ENCODE measurements at regions not wholly inside any gene's neighbourhood (a gene's known extent, or its start where the extent isn't known, plus 50 kb on each side); places are given as distances from the start of the nearest gene placed in this dataset.

- TF ChIP-seq ZNF384 (IDR thresholded peaks at IDR 0.05): no peak
- TF ChIP-seq BHLHE40 (IDR thresholded peaks at IDR 0.05; ENCODE audit: borderline replicate concordance): no peak
- TF ChIP-seq SP1 (IDR thresholded peaks at IDR 0.05): no peak
- no peak for TF ChIP-seq ELF4 (IDR thresholded peaks at IDR 0.05)
- TF ChIP-seq NFRKB (IDR thresholded peaks at IDR 0.05): no peak
- no peak for TF ChIP-seq TARDBP (IDR thresholded peaks at IDR 0.05)
- TF ChIP-seq PKNOX1 (IDR thresholded peaks at IDR 0.05): no peak
- TF ChIP-seq HDGF (IDR thresholded peaks at IDR 0.05; ENCODE audit: borderline replicate concordance): no peak
- TF ChIP-seq FOXA1 (IDR thresholded peaks at IDR 0.05): no peak
- TF ChIP-seq FOXM1 (IDR thresholded peaks at IDR 0.05; ENCODE audit: borderline replicate concordance): no peak
These were observed 454.8 kb upstream of the ADAMTS5 start for GRCh38 chr21:27421654-27422053.

Data from HEK293T (cell line).